MCF 10A (cell line): ENCODE measurements at regions not wholly inside any gene's neighbourhood (a gene's known extent, or its start where the extent isn't known, plus 50 kb on each side); places are given as distances from the start of the nearest gene placed in this dataset.

Experiments
- BruUV-seq: library from RNA; stranded (reverse); fragments of 400-500 nt; replicated peaks from 2 replicates; lab custom pipeline; 2021; lab: Mats Ljungman, UMichigan
- CTCF ChIA-PET: fragments of 300-600 bp; sonication (Branson Sonifier 250); formaldehyde crosslinking; extraction: SDS; loops from one replicate; lab custom pipeline; 2021; ENCODE audit warnings: antibody characterized with exemption, inconsistent platforms; lab: Yijun Ruan, JAX
- POLR2A ChIA-PET: fragments of 300-600, 350-650 bp; sonication (Branson Sonifier 250); formaldehyde crosslinking; extraction: SDS; loops from one replicate; lab custom pipeline; 2020; ENCODE audit warnings: antibody characterized with exemption, inconsistent platforms; lab: Yijun Ruan, JAX
- DNase-seq: peaks from one replicate; pipeline ENCODE4 v3.0.0-alpha.2; 2018; ENCODE audit not compliant: unreplicated experiment
- H3K27ac Mint-ChIP-seq: one replicate; pipeline ENCODE4 v1.8.0; 2022; ENCODE audit warnings: mild to moderate bottlenecking, low read depth, mixed read lengths; ENCODE audit not compliant: unreplicated experiment
- H3K27me3 Mint-ChIP-seq: one replicate; pipeline ENCODE4 v1.8.0; 2022; ENCODE audit warnings: mixed read lengths; ENCODE audit not compliant: insufficient read depth, unreplicated experiment
- H3K36me3 Mint-ChIP-seq: one replicate; pipeline ENCODE4 v1.8.0; 2022; ENCODE audit warnings: mild to moderate bottlenecking, moderate library complexity, mixed read lengths; ENCODE audit not compliant: insufficient read depth, unreplicated experiment
- H3K4me1 Mint-ChIP-seq: one replicate; pipeline ENCODE4 v1.8.0; 2022; ENCODE audit warnings: mixed read lengths; ENCODE audit not compliant: insufficient read depth, unreplicated experiment
- H3K4me3 Mint-ChIP-seq: one replicate; pipeline ENCODE4 v1.8.0; 2022; ENCODE audit warnings: mild to moderate bottlenecking, moderate library complexity, mixed read lengths; ENCODE audit not compliant: unreplicated experiment
- H3K9me3 Mint-ChIP-seq: one replicate; pipeline ENCODE4 v1.8.0; 2022; ENCODE audit warnings: mixed read lengths; ENCODE audit not compliant: unreplicated experiment
- CTCF ChIP-seq: fragments of 200-600 bp; IDR thresholded peaks from one replicate; pipeline ENCODE4 v1.8.0; 2022; ENCODE audit warnings: antibody characterized with exemption, mild to moderate bottlenecking; ENCODE audit not compliant: unreplicated experiment
- intact Hi-C: fragments of 100-400 bp; cut with micrococcal nuclease; formaldehyde crosslinking; loops from 2 replicates; pipeline ENCODE4 v1.14.1; 2022

- ChIA-PET POLR2A (interaction anchor here (0.7 kb wide), 1 partner anchor 22 kb away, joined by 3 read pairs; no protein-coding TSS in a partner anchor), CTCF (interaction anchor here (0.5 kb wide), 1 partner anchor 142 kb away, joined by 3 read pairs; no protein-coding TSS in a partner anchor)
- BruUV-seq = no TSS peak
- no peak overlapping the region for H3K4me3 Mint-ChIP-seq
- intact Hi-C loops = loop anchor here (10.0 kb wide), 1 partner anchor 612 kb away; no protein-coding TSS in a partner anchor
- H3K4me1 Mint-ChIP-seq = no peaks in the 10 kb centered on the region
- H3K9me3 Mint-ChIP-seq = no peaks in the 10 kb centered on the region
- no peak overlapping the region for H3K27ac Mint-ChIP-seq
- H3K27me3 Mint-ChIP-seq = peaks cover 14% of the 10 kb centered on the region
- no peaks in the 10 kb centered on the region for H3K36me3 Mint-ChIP-seq
- no peak for TF ChIP-seq CTCF
- no peak for DNase-seq
These were observed 529.1 kb upstream of the MEX3C start for GRCh38 chr18:51726614-51727013.

- H3K9me3 Mint-ChIP-seq = no peaks in the 10 kb centered on the region
- CTCF ChIA-PET = interaction anchor here (0.6 to 0.8 kb wide), 2 partner anchors 9 to 1479 kb away, joined by 3 to 4 read pairs; no protein-coding TSS in a partner anchor
- DNase-seq = no peak
- H3K27ac Mint-ChIP-seq = no peak overlapping the region
- H3K4me3 Mint-ChIP-seq = no peak overlapping the region
- intact Hi-C loops = loop anchor here (10.0 kb wide), 1 partner anchor 613 kb away; no protein-coding TSS in a partner anchor
- POLR2A ChIA-PET = no interaction called here
- H3K4me1 Mint-ChIP-seq = no peaks in the 10 kb centered on the region
- peaks cover 14% of the 10 kb centered on the region for H3K27me3 Mint-ChIP-seq
- no peak for TF ChIP-seq CTCF
- BruUV-seq = no TSS peak
- no peaks in the 10 kb centered on the region for H3K36me3 Mint-ChIP-seq
These were observed 530.3 kb upstream of the MEX3C start for GRCh38 chr18:51727780-51728179.

DNA sequence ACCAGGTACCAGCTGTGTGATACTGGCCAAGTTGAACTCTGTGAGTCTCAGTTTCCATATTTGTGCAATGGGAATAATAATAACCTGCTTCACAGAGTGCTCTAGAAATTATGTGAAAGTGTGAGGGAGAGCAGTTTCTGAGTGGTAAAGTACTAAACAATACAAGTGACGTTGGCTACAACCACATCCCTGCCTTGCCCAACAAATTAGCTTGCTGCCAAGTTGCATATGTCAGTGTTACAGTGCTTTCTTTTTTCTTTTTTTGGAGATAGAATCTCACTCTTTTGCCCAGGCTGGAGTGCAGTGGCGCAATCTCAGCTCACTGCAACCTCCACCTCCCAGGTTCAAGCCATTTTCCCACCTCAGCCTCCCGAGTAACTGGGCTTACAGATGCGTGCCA lies 533.6 kb upstream of the MEX3C start:
- ChIA-PET CTCF (interaction anchor here (0.7 to 0.8 kb wide), 2 partner anchors 9 to 549 kb away, joined by 3 read pairs; no protein-coding TSS in a partner anchor), POLR2A (interaction anchor here (0.6 kb wide), 1 partner anchor 1884 kb away, joined by 3 read pairs; no protein-coding TSS in a partner anchor)
- Mint-ChIP-seq H3K9me3 (no peaks in the 10 kb centered on the region), H3K27me3 (peaks cover 14% of the 10 kb centered on the region), H3K36me3 (no peaks in the 10 kb centered on the region), H3K4me1 (no peaks in the 10 kb centered on the region), H3K27ac (no peak overlapping the region), H3K4me3 (no peak overlapping the region)
- DNase-seq = peak; percentile 6
- BruUV-seq = no TSS peak
- no peak for TF ChIP-seq CTCF
- intact Hi-C loops = no loop called here

DNA sequence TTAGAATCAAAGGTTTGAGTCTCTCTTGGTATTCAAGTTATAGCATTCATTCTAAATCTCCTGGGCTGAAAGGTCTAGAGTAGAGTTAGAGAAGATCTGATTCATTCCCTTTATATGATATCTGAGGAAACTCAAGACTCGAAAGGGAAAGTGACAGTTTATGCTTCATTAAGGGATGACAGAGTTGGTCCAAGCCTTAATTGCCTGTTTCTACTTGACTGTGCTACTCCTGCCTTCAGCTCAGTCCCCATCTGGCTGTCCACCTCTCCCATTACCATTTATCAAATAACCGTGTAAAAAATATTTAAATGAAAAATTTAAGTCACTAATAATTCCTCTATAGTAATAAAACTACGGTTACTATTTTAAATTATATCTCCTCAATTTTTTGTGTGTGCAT lies 537.1 kb upstream of the MEX3C start:
- Mint-ChIP-seq H3K36me3 (no peaks in the 10 kb centered on the region), H3K27ac (no peak overlapping the region), H3K4me1 (no peaks in the 10 kb centered on the region), H3K27me3 (no peaks in the 10 kb centered on the region), H3K4me3 (no peak overlapping the region), H3K9me3 (peaks cover 8% of the 10 kb centered on the region)
- intact Hi-C loops = no loop called here
- no peak for DNase-seq
- POLR2A ChIA-PET = no interaction called here
- TF ChIP-seq CTCF = no peak
- no TSS peak for BruUV-seq
- CTCF ChIA-PET = no interaction called here
